Neutrophil (primary cell): ENCODE measurements at regions not wholly inside any gene's neighbourhood (a gene's known extent, or its start where the extent isn't known, plus 50 kb on each side); places are given as distances from the start of the nearest gene placed in this dataset.

Experiments used
- H3K27ac ChIP-seq: fragments of 200-600 bp; sonication (generic); 2 replicates; pipeline ENCODE4 v1.5.1; 2016; ENCODE audit warnings: mild to moderate bottlenecking, moderate library complexity
- H3K27me3 ChIP-seq: fragments of 200-600 bp; sonication (generic); 2 replicates; pipeline ENCODE4 v1.6.0; 2016; ENCODE audit warnings: mild to moderate bottlenecking
- H3K36me3 ChIP-seq: fragments of 200-600 bp; sonication (generic); 2 replicates; pipeline ENCODE4 v1.5.1; 2017
- H3K4me1 ChIP-seq, 2 experiments: fragments of 200-600 bp in 1 of 2; sonication (generic) in 1 of 2; 1 replicate in 1 of 2; 2 replicates in 1 of 2; pipeline versions ENCODE4 v1.5.1 to v1.6.1; 2013 to 2016; ENCODE audit warnings: low read depth in 1 of 2, low read length in 1 of 2, mild to moderate bottlenecking in 1 of 2, moderate library complexity in 1 of 2; ENCODE audit not compliant: control insufficient read depth in 1 of 2, insufficient read depth in 1 of 2
- H3K4me3 ChIP-seq, 2 experiments: fragments of 200-600 bp in 1 of 2; sonication (generic) in 1 of 2; 1 replicate in 1 of 2; 2 replicates in 1 of 2; pipeline ENCODE4 v1.5.1; 2013 to 2016; ENCODE audit warnings: low read depth in 1 of 2, low read length in 1 of 2, mild to moderate bottlenecking in 1 of 2, moderate library complexity in 1 of 2
- H3K9me3 ChIP-seq: fragments of 200-600 bp; sonication (generic); 2 replicates; pipeline ENCODE4 v1.5.1; 2016
- CTCF ChIP-seq: fragments of 200-600 bp; sonication (generic); IDR thresholded peaks from 2 replicates; pipeline ENCODE4 v1.5.1; 2016; ENCODE audit warnings: antibody characterized with exemption

- Histone ChIP-seq H3K4me1 (no peaks in the 10 kb centered on the region), H3K9me3 (peaks cover 6% of the 10 kb centered on the region), H3K36me3 (no peaks in the 10 kb centered on the region), H3K27me3 (no peaks in the 10 kb centered on the region), H3K4me3 (no peak overlapping the region), H3K27ac (no peak overlapping the region)
- TF ChIP-seq CTCF = no peak
Observed at GRCh38 chr12:14290951-14291350, 74.5 kb upstream of the ATF7IP start.

GRCh38 chr12:14303661-14304155 lies 61.8 kb upstream of the ATF7IP start:
- Histone ChIP-seq H3K27ac (no peak overlapping the region), H3K36me3 (no peaks in the 10 kb centered on the region), H3K4me3 (no peak overlapping the region), H3K27me3 (no peaks in the 10 kb centered on the region), H3K4me1 (no peaks in the 10 kb centered on the region), H3K9me3 (no peaks in the 10 kb centered on the region)
- no peak for TF ChIP-seq CTCF

- Histone ChIP-seq H3K27me3 (no peaks in the 10 kb centered on the region), H3K9me3 (no peaks in the 10 kb centered on the region), H3K4me3 (no peak overlapping the region), H3K4me1 (no peaks in the 10 kb centered on the region), H3K27ac (no peak overlapping the region), H3K36me3 (no peaks in the 10 kb centered on the region)
- TF ChIP-seq CTCF = no peak
Observed at GRCh38 chr12:14307004-14307403, 58.5 kb upstream of the ATF7IP start.

GRCh38 chr12:14308516-14308915 lies 57.0 kb upstream of the ATF7IP start:
- TF ChIP-seq CTCF = no peak
- H3K4me1 ChIP-seq = no peaks in the 10 kb centered on the region
- H3K4me3 ChIP-seq = no peak overlapping the region
- H3K36me3 ChIP-seq = no peaks in the 10 kb centered on the region
- H3K9me3 ChIP-seq = no peaks in the 10 kb centered on the region
- H3K27me3 ChIP-seq = no peaks in the 10 kb centered on the region
- H3K27ac ChIP-seq = no peak overlapping the region

- Histone ChIP-seq H3K27me3 (no peaks in the 10 kb centered on the region), H3K4me3 (no peak overlapping the region), H3K9me3 (no peaks in the 10 kb centered on the region), H3K36me3 (no peaks in the 10 kb centered on the region), H3K27ac (no peak overlapping the region), H3K4me1 (peaks cover 0 to 9% of the 10 kb centered on the region in 2 experiments)
- no peak for TF ChIP-seq CTCF
Observed at GRCh38 chr12:14310866-14311265, 54.6 kb upstream of the ATF7IP start.
